ENCODE measurements at regions not wholly inside any gene's neighbourhood (a gene's known extent, or its start where the extent isn't known, plus 50 kb on each side); places are given as distances from the start of the nearest gene placed in this dataset.
"Not testable (repeated sequence)": the region's sequence is repeated elsewhere in the genome, so short reads cannot be mapped to it uniquely, and the experiment has no call there.

DNA sequence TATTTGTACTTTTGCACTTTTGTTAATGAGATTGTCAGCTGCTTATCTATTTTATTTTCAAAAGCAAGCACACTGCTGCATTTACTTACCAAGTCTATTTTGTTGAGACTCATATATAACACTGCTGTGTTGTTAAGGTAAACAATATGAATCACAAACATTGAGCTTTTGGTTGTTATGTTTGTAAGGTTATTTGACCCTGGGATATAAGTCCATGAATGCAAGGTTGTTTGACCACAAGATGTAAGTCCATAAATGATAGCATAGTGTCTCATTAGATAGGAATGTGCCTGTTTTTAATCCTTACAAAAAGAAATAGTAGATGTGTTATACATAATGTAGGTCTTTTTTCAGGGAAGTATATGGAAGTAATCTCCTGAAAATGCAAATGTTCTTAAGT is 845.9 kb downstream of the CDH9 start:
- DNase-seq, result no peak

DNA sequence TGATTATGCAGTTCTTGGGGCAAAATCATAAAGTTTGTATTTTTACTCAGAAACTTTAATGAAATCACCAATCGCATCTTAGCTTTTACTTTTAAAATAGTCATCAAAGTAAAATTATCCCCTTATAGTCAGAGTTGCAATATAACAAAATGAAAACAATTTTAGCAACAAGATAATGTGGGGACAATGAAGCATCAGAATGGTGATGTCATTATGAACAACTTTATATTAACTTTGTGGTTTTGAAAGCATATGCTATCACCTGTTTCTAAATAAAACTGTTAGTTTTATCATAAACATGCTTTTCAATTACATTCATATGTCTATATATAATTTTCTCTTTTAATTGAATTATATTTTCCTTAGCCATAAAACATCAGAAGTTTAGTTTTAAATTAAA is 856.8 kb downstream of the CDH9 start:
- no peak for DNase-seq

DNA sequence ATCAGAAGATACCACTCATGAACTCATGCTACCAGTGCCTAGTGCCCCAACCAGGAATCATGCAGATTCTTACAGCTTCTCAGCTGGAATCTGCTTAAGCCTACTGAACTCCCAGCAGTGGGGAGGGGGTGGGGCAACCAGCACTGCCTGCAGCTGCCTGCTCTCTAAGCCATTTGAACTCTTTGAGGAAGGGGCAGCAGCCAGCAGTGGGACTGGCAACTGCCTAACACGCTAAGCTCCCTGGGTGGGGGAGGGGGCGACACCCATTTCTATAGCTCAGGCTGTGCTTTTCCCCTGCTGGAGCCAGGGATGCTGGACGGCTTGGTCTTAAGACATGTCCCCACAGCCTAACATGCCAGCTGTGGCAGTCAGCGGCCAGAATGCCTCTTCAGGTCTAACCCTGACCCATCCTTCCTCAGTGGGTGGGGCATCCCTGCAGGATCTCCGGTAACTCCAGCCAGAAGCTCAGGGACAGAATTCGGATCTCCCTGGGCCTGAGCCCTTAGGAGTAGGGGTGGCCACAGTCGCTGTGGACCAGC is 889.7 kb downstream of the CDH9 start:
- peak in 1 of 2 donors; percentile 0 for DNase-seq

DNA sequence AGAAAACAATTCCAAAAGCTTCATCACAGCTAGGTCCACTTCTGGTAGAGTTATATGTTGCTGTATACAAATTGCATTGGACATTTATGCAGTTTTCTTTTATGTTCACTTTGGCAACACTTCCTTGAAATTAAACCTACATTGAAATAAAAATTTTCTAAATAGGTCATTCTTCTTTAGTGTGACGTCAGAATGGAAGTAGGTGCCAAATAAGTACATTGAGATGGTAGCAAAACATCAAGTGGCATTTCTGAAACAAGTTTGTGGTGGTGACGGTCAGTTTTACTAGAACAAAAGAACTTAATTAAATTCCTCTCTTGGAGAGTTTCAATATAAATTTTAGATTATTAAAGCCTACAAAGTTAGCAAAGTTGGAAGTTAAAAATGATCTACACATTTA is 895.1 kb downstream of the CDH9 start:
- no peak for DNase-seq

DNA sequence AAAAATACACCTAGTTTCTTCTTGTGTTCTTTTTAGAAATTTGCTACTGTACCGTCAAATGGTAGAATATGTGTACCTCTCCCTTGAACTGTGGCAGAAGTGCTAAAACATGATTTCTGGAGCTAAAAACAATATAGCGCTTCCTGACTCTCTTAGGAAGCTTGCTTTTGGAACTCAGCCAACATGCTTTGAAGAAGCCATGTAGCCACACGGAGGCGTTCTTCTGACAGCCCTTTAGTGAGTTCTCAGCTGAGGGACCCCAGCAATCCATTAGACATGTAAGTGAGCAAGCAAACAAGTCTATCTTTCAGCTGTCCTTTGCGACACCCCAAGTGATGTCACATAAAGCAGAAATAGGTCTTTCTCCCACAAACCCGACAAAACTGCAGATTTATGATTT is 917.0 kb downstream of the CDH9 start:
- DNase-seq, result no peak

DNA sequence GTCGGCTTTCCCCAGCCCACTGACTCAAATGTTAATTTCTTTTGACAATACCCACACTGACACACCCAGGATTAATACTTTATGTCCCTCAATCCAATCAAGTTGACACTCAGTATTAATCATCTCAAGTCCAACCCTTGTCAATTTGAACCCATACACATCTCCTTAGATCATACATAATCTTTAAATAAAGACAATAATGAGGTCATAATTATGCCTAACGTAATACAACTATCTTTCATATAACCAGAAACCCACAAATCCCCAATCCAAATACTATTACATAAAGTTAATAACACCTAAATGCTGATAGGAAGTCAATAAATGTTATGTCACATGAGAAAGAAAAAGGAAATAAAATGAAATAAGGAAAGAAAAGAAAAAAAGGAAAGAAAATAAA is 934.2 kb downstream of the CDH9 start:
- DNase-seq, result no peak

DNA sequence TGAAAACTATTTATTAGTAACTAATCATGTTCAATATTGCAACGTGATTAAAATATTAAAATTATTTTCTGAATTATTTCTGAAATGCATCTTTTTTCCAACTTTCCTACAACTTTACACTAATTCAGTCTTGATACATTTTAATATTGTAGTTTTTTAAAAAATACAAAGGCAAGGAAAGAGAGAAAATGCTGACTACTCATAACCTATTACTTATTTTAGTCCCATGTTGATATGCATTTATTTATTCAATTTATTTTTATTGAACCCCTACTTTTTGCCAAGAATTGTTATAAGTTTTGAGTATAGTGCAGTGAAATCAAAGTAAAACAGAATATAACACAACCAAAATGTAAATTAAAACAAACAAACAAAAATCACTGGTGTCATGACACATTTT is 978.2 kb downstream of the CDH9 start:
- DNase-seq, result no peak

DNA sequence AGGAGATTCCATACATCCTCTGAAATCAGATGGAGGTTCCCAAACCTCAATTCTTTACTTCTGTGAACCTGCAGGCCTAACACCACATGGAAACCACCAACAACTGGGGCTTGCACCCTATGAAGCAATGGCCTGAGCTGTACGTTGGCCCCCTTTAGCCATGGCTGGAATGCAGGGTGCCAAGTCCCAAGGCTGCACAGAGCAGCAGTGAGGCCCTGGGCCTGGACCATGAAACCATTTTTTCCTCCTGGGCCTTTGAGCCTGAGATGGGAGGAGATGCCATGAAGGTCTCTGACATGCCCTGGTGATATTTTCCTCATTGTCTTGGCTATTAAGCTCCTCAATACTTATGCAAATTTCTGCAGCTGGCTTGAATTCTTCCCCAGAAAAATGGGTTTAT is 983.8 kb downstream of the CDH9 start:
- no peak for DNase-seq

DNA sequence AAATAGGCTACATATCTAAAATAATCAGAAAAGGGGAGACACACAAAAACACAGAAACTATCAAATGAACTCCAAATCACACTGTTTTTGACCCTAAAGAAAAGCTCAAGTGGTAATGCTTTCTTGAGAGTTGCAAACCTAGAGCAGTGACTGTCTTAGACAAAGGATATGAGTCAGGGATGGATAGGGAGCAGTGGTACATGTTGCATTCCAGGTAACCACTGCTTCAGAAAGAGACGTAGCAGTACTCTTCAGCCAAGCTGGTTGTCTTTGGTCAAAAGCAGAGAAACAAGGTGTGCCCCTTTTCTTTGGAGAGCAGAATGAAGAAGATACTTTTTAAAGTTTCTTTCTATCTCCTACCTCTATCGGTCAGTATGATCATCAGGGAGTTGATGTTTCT is 1003.6 kb downstream of the CDH9 start:
- no peak for DNase-seq

DNA sequence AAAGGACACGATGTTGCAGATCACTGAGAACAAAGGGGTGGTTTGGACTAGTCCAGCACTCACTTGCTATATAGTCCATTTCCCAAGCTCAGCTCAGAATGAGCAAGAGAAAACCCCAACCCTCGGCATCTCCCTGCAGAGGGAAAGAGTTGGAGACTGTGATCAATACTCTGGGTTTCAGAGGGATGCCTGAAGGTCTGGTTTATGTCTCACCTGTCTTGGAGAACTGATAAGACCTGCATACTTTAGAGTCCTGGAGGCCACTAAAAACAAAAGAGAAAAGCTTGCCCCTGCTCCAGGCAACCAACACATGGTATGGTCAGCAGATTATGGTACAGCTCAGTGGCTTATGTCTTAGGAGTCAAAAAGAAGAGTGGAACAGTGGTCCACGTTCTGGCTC is 1006.9 kb downstream of the CDH9 start:
- no peak for DNase-seq

DNA sequence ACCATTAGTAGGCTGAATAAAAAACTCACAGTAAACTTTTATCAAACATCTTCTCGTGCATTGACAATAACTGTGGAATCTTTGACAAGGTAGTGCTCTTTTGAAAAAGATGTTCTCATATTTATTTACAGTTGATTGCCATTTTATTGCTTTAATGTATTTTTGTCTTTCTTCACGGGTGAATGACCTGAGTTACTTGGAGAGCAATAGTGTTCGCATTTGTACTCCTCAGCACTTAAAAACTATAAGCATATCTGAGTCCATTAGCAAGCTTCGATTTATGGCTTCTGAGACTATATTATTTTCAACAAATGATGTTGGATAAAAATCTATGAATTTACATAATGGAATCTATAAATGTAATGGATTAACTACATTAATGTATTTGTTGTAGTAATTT is 1012.3 kb downstream of the CDH9 start:
- no peak for DNase-seq

DNA sequence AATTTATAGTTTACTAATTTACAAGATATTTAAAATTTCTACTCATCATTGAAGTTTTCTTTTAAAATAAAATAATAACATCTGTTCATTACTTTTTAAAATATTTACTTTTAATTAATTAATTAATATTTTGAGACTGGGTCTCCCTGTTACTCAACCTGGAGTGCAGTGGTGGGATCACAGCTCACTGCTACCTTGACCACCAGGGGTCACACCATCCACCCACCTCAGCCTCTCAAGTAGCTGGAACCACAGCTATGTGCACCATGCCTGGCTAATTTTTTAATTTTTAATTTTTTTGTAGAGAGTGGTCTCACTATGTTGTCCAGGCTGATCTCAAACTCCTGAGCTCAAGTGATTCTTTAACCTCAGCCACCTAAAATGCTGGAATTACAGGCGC is 1013.6 kb downstream of the CDH9 start:
- no peak for DNase-seq

DNA sequence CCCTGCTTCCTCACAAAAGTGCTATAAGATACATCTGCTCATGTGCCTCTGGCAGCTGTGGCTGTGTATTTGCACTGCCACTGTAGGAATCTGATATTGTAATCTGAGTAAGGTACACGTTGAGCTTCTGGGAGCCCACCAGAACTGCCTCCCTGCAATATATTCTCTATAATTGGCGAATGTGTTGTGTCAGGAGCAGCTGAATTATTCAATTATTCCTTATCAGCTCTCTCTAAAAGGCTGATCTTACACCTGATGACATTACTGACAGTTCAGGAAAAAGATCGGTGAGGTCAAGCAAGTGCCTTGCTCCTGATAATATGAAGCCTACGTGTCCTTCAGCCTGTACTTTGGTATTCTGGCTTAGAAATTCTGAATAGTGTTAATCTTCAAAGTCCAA is 1015.0 kb downstream of the CDH9 start:
- no peak for DNase-seq

DNA sequence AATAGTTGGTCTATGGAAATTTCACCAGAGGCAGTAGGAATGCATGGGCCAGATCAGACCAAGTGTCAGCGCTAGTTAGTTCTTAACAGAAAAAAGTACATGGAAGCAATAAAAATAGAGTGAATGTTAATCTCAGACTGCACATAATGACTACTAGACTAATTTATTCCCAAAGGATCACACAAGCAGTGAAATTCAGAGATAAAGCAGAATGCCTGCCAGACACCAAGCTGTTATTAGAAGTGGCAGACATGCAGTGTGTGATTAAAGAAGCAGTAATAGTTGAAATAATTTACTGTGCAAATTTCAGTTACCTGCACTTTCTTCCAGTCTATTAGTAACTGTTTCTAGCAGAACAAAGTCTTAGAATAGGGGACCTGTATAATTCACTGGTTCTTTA is 1024.2 kb downstream of the CDH9 start:
- no peak for DNase-seq

DNA sequence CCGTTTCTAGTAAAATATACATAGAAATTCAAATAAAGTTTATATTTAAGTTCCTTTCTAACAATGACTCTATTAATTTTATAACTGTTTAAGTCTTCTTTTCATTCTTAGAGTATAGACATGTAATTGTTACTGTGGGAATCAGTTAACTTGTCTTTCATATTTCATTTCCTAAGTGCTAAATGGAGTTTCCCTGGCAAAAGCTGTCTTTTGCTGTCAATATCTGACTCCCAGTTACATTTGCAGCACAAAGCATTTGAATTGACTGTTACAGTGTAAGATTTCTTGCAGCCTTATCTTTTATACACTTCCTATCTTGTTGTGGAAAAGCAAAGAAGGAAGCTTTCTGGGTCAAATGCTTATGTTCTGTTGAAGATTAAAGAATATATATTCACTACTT is 1026.3 kb downstream of the CDH9 start:
- DNase-seq, result no peak

DNA sequence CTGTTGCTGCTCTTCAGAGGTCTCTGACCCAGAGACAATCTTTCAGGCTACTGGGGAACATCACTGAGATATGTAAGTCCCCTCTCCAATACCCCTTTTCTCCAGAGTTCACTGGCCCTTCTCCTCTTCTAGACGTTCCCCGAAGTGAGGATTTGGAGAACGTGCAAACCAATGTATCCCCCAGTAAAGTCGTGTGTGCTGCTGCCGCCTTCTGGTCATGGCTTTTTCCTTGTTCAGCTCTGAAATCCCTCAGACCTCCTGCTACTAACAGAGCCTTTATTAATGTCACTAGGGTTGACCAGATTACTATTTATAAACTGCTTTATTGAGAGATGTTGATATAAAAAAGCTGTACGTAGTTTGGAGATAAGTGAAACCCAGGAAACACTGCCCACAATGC is 1028.6 kb downstream of the CDH9 start:
- no peak for DNase-seq

DNA sequence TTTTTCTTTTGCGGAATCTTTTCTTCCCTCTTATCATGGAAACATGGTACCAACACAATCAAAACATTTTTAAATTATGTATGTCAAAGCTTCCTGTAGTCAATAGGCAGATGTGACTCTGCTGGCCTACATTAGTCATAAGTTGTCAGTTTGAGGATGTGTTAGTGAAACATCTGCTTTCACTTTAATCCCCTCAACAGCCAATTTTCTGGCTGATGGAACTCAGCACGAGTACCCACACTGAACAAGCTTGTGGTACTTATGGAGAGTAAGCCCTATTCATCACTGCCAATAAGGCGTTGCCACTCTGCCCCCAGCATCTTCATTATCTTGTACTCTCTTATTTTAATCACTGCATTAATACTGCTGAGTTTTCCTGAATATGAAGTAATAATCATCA is 1034.4 kb downstream of the CDH9 start:
- no peak for DNase-seq

DNA sequence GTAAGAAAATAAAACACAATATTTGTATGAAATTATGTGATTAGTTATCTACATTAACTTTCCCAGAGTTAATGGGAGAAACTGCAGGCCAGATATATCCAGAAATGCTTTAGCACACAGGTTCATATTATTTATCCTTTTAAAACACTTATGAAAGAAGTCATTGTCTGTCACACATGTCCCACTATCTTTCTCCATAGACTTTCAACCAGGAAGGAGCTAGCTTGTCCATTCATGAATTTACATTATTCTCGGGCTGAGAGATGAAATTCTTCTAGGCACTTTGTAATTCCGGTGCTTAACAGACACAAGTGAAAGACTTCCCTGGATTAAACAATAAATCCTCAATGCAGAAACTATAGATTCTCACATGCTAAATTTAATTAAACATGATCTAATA is 1043.2 kb downstream of the CDH9 start:
- no peak for DNase-seq

DNA sequence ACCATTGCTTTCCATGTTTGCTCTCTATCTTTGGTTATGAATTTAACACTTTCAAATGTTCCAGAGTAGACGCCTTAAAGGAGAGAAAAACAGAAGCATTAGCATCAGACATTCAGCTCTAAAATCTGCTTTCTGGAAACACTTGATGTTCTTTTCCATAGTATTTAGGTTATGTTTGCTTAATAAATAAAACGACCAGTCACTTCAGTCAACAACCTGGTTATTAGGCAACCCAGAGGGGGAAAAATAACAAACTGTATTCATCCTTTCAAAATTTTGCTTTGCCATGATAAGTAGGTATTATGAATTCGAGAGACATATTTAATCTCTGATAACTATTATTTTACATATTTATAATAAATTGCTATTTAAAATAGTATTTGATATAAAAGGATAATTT is 1044.7 kb downstream of the CDH9 start:
- DNase-seq, result no peak

DNA sequence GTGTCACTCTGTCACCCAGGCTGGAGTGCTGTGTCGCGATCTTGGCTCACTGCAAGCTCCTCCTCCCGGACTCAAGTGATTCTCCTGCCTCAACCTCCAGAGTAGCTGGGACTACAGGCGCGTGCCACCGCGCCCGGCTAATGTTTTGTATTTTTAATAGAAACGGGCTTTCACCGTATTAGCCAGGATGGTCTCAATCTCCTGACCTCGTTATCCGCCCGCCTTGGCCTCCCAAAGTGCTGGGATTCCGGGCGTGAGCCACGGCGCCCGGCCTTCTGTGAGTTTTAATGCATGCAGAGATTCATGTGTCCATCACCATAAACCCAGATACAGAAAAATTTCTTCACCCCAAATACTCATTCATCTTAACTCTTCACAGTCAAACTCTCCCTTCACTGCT is 1046.7 kb downstream of the CDH9 start:
- no peak for DNase-seq

DNA sequence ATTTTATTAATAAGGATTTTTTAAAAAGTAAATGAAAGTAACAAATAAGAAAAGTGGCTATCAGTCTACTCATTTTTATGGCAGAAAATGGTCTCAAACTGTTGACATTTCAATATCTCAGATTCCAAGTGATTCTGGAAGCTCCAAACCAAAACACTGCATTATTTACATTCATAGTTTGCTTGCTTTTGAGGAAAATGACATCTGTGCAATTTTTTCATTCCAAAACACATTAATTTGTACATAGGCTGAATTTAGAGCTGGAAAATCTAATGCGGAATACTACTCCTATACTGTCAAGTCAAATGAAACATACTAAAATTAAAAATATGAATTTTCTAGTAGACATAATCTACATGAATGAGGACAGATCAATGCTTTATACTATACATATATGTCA is 1047.6 kb downstream of the CDH9 start:
- DNase-seq, result no peak

DNA sequence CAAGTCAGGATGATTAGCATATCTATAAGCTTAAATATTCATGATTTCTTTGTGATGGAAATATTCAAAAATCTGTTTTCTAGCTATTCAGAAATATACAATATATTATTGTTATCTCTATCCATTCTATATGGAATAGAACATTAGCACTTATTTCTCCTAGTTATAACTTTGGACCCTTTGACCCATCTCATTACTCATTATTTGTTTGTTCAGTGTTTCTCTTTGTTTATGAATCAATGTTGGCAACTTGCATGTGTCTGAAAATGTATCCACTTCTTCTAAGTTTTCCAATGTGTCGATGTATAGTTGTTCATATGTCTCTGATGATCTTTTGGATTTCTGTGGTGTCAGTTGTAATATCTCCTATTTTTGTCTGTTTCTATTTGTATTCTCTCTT is 1059.3 kb downstream of the CDH9 start:
- DNase-seq, result no peak

DNA sequence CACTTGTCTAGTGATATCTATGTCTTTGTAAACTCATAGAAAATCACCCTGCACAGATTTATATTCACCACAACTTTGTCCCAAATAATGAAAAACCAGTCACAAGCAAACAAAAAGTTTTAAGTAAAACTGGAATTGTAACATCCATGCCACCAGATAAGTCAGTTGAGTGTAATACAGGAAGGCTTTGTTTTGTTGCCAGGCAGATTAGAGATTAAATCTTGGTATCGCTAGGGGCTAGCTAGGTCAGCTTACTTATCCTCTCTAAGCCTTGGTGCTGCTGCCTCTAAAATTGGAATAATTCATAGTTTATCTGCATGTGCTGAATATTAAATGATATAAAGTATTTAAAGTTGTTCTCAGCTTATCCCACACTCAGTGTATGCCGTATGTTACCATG is 1062.5 kb downstream of the CDH9 start:
- DNase-seq, result no peak

DNA sequence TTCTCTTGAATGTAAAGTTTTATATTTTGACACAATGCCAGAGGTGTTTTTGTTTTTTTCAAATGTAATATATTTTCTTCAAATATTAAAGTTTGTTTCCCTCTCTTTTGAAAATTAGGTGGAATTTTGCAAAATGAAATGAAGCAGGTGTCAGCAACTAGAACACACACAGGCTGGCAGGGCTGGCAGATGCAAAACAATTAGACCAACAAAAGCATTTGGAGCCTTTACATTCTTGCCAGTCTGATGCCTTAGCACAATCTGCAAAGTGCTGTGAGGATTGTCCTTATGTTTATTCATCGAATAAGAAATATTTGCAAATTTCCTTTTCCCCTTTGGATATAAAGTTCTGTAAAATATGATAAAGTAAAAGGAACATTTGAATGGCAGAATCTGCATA is 1063.9 kb downstream of the CDH9 start:
- no peak for DNase-seq

DNA sequence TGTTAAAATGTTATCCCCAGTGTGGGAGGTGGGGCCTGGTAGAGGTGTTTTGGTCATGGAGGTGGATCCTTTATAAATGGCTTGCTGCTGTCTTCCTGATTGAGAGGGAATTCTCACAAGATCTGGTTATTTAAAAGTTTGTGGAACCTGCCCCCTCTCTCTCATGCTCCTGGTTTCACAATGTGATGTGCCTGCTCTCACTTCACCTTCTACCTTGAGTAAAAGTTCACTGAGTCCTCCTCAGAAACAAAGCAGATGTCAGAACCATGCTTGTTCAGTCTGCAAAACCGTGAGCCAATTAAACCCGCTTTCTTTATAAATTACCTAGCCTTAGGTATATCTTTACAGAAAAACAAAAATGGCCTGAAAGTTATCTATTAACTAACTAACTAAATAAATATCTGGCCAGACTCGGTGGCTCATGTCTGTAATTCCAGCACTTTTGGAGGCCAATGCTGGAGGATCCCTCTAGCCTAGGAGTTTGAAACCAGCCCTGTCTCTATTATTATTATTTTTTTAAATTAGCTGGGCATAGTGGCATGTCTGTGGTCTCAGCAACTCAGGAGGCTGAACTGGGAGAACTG is 1067.4 kb downstream of the CDH9 start:
- DNase-seq, result no peak

DNA sequence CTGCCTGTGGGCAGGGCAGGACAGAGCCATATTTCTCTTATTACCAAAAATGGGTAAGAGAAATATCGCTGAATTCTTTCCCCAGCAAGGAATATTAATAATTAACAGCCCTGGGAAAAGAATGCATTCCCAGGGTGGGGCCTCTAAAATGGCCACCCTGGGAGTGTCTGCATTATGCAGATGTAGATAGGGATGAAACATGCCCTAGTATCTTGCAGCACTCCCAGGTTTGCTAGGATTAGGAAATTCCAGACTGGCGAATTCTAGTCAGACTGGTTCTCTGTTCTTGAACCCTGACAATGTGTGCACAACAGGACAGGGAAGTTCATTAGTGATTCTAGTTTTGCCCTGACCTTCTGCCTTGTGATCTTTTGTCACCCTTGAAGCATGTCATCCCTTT is 1069.3 kb downstream of the CDH9 start:
- DNase-seq, result not testable (repeated sequence)
